HCT116 (cell line): ENCODE measurements at regions not wholly inside any gene's neighbourhood (a gene's known extent, or its start where the extent isn't known, plus 50 kb on each side); places are given as distances from the start of the nearest gene placed in this dataset.

ENCODE experiments used
- ATAC-seq: fragments of 200-7000 bp; cut with Tn5 transposase; 2 replicates; pipeline ENCODE4 v1.9.1; 2020; ENCODE audit warnings: mild to moderate bottlenecking, moderate library complexity
- BruUV-seq: library from RNA; stranded (reverse); fragments of 400-500 nt; replicated peaks from 2 replicates; lab custom pipeline; 2021; lab: Mats Ljungman, UMichigan
- CTCF ChIA-PET: fragments of 300-600 bp; sonication (Branson Sonifier 250); formaldehyde crosslinking; loops from one replicate; lab custom pipeline; 2021; ENCODE audit warnings: antibody characterized with exemption; lab: Charles Lee
- POLR2A ChIA-PET: fragments of 300-600, 350-600 bp; sonication (Branson Sonifier 250); formaldehyde crosslinking; loops from one replicate; lab custom pipeline; 2021; ENCODE audit warnings: antibody characterized with exemption; lab: Charles Lee
- RAD21 ChIA-PET, 2 experiments: fragments of 300-600 bp; sonication (Branson Sonifier 250); formaldehyde crosslinking; loops; one replicate each; lab custom pipeline; 2023; ENCODE audit warnings: low total read pairs in 2 of 2; ENCODE audit not compliant: uncharacterized antibody in 2 of 2, unreplicated experiment in 2 of 2, low non-redundant PET in 1 of 2; lab: Charles Lee
- DNase-seq: peaks from one replicate; pipeline ENCODE4 v3.0.0-alpha.2; 2010; ENCODE audit warnings: low read depth, low spot score
- H2AFZ ChIP-seq: fragments of 200-600 bp; shearing (Covaris generic), sonication (generic); 2 replicates; pipeline ENCODE4 v1.6.1; 2017; ENCODE audit warnings: low read depth, mixed run types, mixed read lengths, antibody characterized with exemption, low read length; ENCODE audit not compliant: poor library complexity, severe bottlenecking
- H3K27ac ChIP-seq: 2 replicates; pipeline ENCODE4 v1.5.1; 2012; ENCODE audit warnings: low read depth, low read length
- H3K27me3 ChIP-seq: fragments of 200-600 bp; sonication (generic); 2 replicates; pipeline ENCODE4 v1.6.1; 2016; ENCODE audit warnings: mixed run types, low read length, mixed read lengths; ENCODE audit not compliant: insufficient read depth
- H3K36me3 ChIP-seq, 2 experiments: fragments of 200-500 bp in 1 of 2; fragments of 200-600 bp in 1 of 2; sonication (Bioruptor generic) in 1 of 2; sonication (generic) in 1 of 2; 2 replicates each; pipeline versions ENCODE4 v1.5.1 to v1.6.1; 2014 to 2016; ENCODE audit warnings: low read length in 2 of 2, inconsistent platforms in 1 of 2, mixed read lengths in 1 of 2, mixed run types in 1 of 2; ENCODE audit not compliant: insufficient read depth in 2 of 2, control insufficient read depth in 1 of 2
- H3K4me1 ChIP-seq, 2 experiments: fragments of 200-600 bp in 1 of 2; sonication (generic) in 1 of 2; 2 replicates each; pipeline versions ENCODE4 v1.5.1 to v1.6.1; 2012 to 2017; ENCODE audit warnings: low read length in 2 of 2, inconsistent platforms in 1 of 2, mild to moderate bottlenecking in 1 of 2, mixed read lengths in 1 of 2, mixed run types in 1 of 2, moderate library complexity in 1 of 2; ENCODE audit not compliant: insufficient read depth in 2 of 2, control insufficient read depth in 1 of 2
- H3K4me2 ChIP-seq: fragments of 200-600 bp; sonication (generic); 2 replicates; pipeline ENCODE4 v1.6.1; 2017; ENCODE audit warnings: mixed run types, low read length, mixed read lengths
- H3K4me3 ChIP-seq, 2 experiments: fragments of 200-600 bp in 1 of 2; sonication (generic) in 1 of 2; replicated peaks in 1 of 2; 2 replicates each; pipeline ENCODE4 v1.5.1; 2011 to 2016; ENCODE audit warnings: low read length in 2 of 2, control low read depth in 1 of 2, low read depth in 1 of 2, mild to moderate bottlenecking in 1 of 2, mixed read lengths in 1 of 2, mixed run types in 1 of 2
- H3K79me2 ChIP-seq: fragments of 200-600 bp; sonication (generic); 2 replicates; pipeline ENCODE4 v1.6.1; 2017; ENCODE audit warnings: mild to moderate bottlenecking, mixed run types, low read length, moderate library complexity, mixed read lengths; ENCODE audit not compliant: insufficient read depth
- H3K9ac ChIP-seq: fragments of 200-600 bp; sonication (generic); 2 replicates; pipeline ENCODE4 v1.6.1; 2016; ENCODE audit warnings: low read length, mixed read lengths
- H3K9me2 ChIP-seq: fragments of 200-600 bp; sonication (generic), shearing (Covaris generic); 2 replicates; pipeline ENCODE4 v1.6.1; 2017; ENCODE audit warnings: mixed run types, mild to moderate bottlenecking, moderate library complexity; ENCODE audit not compliant: insufficient read depth
- H3K9me3 ChIP-seq, 2 experiments: fragments of 200-500 bp in 1 of 2; fragments of 200-600 bp in 1 of 2; sonication (Bioruptor generic) in 1 of 2; sonication (generic) in 1 of 2; 2 replicates each; pipeline ENCODE4 v1.6.1; 2014 to 2017; ENCODE audit warnings: low read length in 2 of 2, mixed read lengths in 2 of 2, inconsistent platforms in 1 of 2, low read depth in 1 of 2, mild to moderate bottlenecking in 1 of 2, mixed run types in 1 of 2, moderate library complexity in 1 of 2; ENCODE audit not compliant: control insufficient read depth in 1 of 2, insufficient read depth in 1 of 2
- H4K20me1 ChIP-seq: fragments of 200-600 bp; sonication (generic), shearing (Covaris generic); 2 replicates; pipeline ENCODE4 v1.6.1; 2017; ENCODE audit warnings: mixed run types, mild to moderate bottlenecking, moderate library complexity; ENCODE audit not compliant: insufficient read depth
- CBX3 ChIP-seq: IDR thresholded peaks from 2 replicates; pipeline ENCODE4 v1.6.1; 2012; ENCODE audit warnings: low read depth
- CEBPB ChIP-seq: IDR thresholded peaks from 2 replicates; pipeline ENCODE4 v1.6.1; 2012; ENCODE audit warnings: low read depth
- CTCF ChIP-seq, 3 experiments: fragments of 200-600 bp in 1 of 3; sonication (generic) in 1 of 3; IDR thresholded peaks in 2 of 3; conservative IDR thresholded peaks in 1 of 3; 2 replicates each; pipeline ENCODE4 v1.5.1; 2012 to 2017; ENCODE audit warnings: low read depth in 2 of 3, low read length in 2 of 3, antibody characterized with exemption in 1 of 3, borderline replicate concordance in 1 of 3, control low read depth in 1 of 3, mild to moderate bottlenecking in 1 of 3, mixed read lengths in 1 of 3, mixed run types in 1 of 3, moderate library complexity in 1 of 3; ENCODE audit not compliant: insufficient read depth in 1 of 3
- EGR1 ChIP-seq: IDR thresholded peaks from 2 replicates; pipeline ENCODE4 v1.6.1; 2012; ENCODE audit warnings: low read depth
- ELF1 ChIP-seq: IDR thresholded peaks from 2 replicates; pipeline ENCODE4 v1.6.1; 2012; ENCODE audit warnings: low read depth, borderline replicate concordance
- EZH2 ChIP-seq: fragments of 200-600 bp; sonication (generic); IDR thresholded peaks from 2 replicates; pipeline ENCODE4 v1.6.1; 2017; ENCODE audit warnings: antibody characterized with exemption, mixed run types
- FOSL1 ChIP-seq: IDR thresholded peaks from 2 replicates; pipeline ENCODE4 v1.6.1; 2012; ENCODE audit warnings: low read depth
- JUND ChIP-seq: IDR thresholded peaks from 2 replicates; pipeline ENCODE4 v1.6.1; 2012
- POLR2AphosphoS5 ChIP-seq: IDR thresholded peaks from 2 replicates; pipeline ENCODE4 v1.6.1; 2011; ENCODE audit warnings: mild to moderate bottlenecking, low read depth, low read length, moderate library complexity
- SIN3A ChIP-seq: IDR thresholded peaks from 2 replicates; pipeline ENCODE4 v1.6.1; 2012; ENCODE audit warnings: low read depth
- ZBTB33 ChIP-seq: IDR thresholded peaks from 2 replicates; pipeline ENCODE4 v1.6.1; 2011; ENCODE audit warnings: mild to moderate bottlenecking, low read length, moderate library complexity; ENCODE audit not compliant: insufficient replicate concordance; ENCODE audit errors: extremely low read depth
- intact Hi-C: fragments of 100-400 bp; cut with micrococcal nuclease; formaldehyde crosslinking; loops from 2 replicates; pipeline ENCODE4 v1.10.0; 2022

- Histone ChIP-seq H3K36me3 (no peaks in the 10 kb centered on the region), H4K20me1 (no peaks in the 10 kb centered on the region; the same call in 1 of the 2 replicates), H3K9me3 (peaks cover 4 to 8% of the 10 kb centered on the region in 2 experiments; a peak in 1 of 4 replicates), H3K4me1 (no peaks in the 10 kb centered on the region; a peak in 1 of 4 replicates), H3K9ac (no peak overlapping the region), H3K9me2 (no peaks in the 10 kb centered on the region), H3K27ac (no peak overlapping the region), H3K4me2 (no peak overlapping the region), H2AFZ (no peak overlapping the region), H3K27me3 (no peaks in the 10 kb centered on the region), H3K79me2 (no peaks in the 10 kb centered on the region), H3K4me3 (no peak overlapping the region)
- TF ChIP-seq EZH2 (no peak), SIN3A (no peak), CBX3 (no peak), JUND (no peak), POLR2AphosphoS5 (no peak), FOSL1 (no peak), CEBPB (no peak), ELF1 (no peak), ZBTB33 (no peak), EGR1 (no peak)
- ATAC-seq (no peak), DNase-seq (no peak)
- ChIA-PET CTCF (no interaction called here), POLR2A (no interaction called here), RAD21 (no interaction called here)
- no TSS peak for BruUV-seq
- intact Hi-C loops = no loop called here
Observed at GRCh38 chr18:39215920-39216319, 1650.3 kb upstream of the CELF4 start.

DNA sequence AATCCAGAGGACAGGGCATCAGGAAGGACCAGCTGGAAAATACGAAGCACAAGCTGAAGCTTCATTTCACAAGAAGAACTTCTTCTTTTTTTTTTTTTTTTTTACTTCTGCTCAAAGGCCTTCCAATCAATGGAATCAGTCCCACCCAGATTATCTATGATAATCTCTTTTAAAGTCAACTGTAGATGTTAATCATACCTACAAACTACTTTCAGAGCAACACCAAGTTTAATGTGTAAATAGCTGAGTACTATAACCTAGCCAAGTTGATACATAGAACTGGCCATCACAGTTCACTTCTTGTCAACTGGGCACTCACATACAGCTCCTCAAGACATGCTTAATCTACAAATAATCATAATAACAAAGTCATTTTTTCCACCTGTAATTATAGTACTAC, 1645.9 kb upstream of the CELF4 start:
- RAD21 ChIA-PET = no interaction called here
- BruUV-seq = no TSS peak
- Histone ChIP-seq H3K4me2 (no peak overlapping the region), H2AFZ (no peak overlapping the region), H3K27me3 (no peaks in the 10 kb centered on the region), H3K9ac (no peak overlapping the region), H3K79me2 (no peaks in the 10 kb centered on the region), H3K9me3 (peaks cover under 1 to 4% of the 10 kb centered on the region in 2 experiments; a peak in 1 of 4 replicates), H3K4me1 (no peaks in the 10 kb centered on the region), H3K36me3 (no peaks in the 10 kb centered on the region), H3K4me3 (no peak overlapping the region), H3K27ac (no peak overlapping the region)
- intact Hi-C loops = no loop called here
- ATAC-seq = no peak
- POLR2A ChIA-PET = no interaction called here
- no peak for TF ChIP-seq CEBPB
- TF ChIP-seq CTCF (IDR thresholded peaks at IDR 0.05 in 2 of 3, conservative IDR thresholded peaks at IDR 0.05 in 1 of 3; ENCODE audit: borderline replicate concordance in 1 of 3, insufficient read depth in 1 of 3, low read depth in 2 of 3, low read length in 2 of 3) = no peak
- TF ChIP-seq, all 23 proteins: peak for 0
- DNase-seq = no peak
- Histone ChIP-seq H3K9me2 (no peaks in the 10 kb centered on the region), H4K20me1 (no peaks in the 10 kb centered on the region; the same call in 1 of the 2 replicates)
- CTCF ChIA-PET = no interaction called here
